HepG2 (cell line): ENCODE measurements at regions not wholly inside any gene's neighbourhood (a gene's known extent, or its start where the extent isn't known, plus 50 kb on each side); places are given as distances from the start of the nearest gene placed in this dataset.

Source experiments
- ATAC-seq: fragments of 200-7000 bp; cut with Tn5 transposase; 3 replicates; pipeline ENCODE4 v1.9.1; 2020; ENCODE audit warnings: mild to moderate bottlenecking, moderate library complexity
- BruUV-seq: library from RNA; stranded (reverse); fragments of 400-500 nt; replicated peaks from 2 replicates; lab custom pipeline; 2021; lab: Mats Ljungman, UMichigan
- CTCF ChIA-PET: fragments of 300-600 bp; formaldehyde crosslinking; extraction: SDS; loops from one replicate; lab custom pipeline; 2021; ENCODE audit warnings: low total read pairs, inconsistent platforms, low intra/inter-chr PET ratio; lab: Yijun Ruan, JAX
- POLR2A ChIA-PET: fragments of 350-600 bp; sonication (Branson Sonifier 250); formaldehyde crosslinking; loops from one replicate; lab custom pipeline; 2020; ENCODE audit warnings: antibody characterized with exemption, inconsistent platforms; lab: Yijun Ruan, JAX
- DNase-seq: peaks from one replicate; pipeline ENCODE4 v3.0.0-alpha.2; 2015; ENCODE audit warnings: low spot score
- FAIRE-seq: peaks from 3 replicates; lab custom pipeline; 2011; peaks lifted over from hg19 to GRCh38; lab: Jason Lieb, UNC
- H2AFZ ChIP-seq: one replicate; pipeline ENCODE4 v1.6.1; 2011; ENCODE audit warnings: low read length, inconsistent platforms
- H3K27ac ChIP-seq: fragments of 300-600 bp; 3 replicates; pipeline ENCODE4 v1.8.0; 2011; ENCODE audit warnings: mixed run types, mild to moderate bottlenecking, mixed read lengths, low read length, inconsistent platforms; ENCODE audit not compliant: insufficient read depth; ENCODE audit errors: extremely low read length
- H3K27me3 ChIP-seq, 2 experiments: fragments of 200-600 bp in 1 of 2; 2 replicates in 1 of 2; 3 replicates in 1 of 2; pipeline versions ENCODE4 v1.6.0 to v1.8.0; 2011; ENCODE audit warnings: low read length in 2 of 2, mild to moderate bottlenecking in 2 of 2, moderate library complexity in 2 of 2, inconsistent platforms in 1 of 2; ENCODE audit not compliant: insufficient read depth in 2 of 2, control insufficient read depth in 1 of 2
- H3K36me3 ChIP-seq, 2 experiments: fragments of 200-600 bp in 1 of 2; replicated peaks in 1 of 2; 2 replicates in 1 of 2; 3 replicates in 1 of 2; pipeline versions ENCODE4 v1.5.1 to v1.8.0; 2011; ENCODE audit warnings: low read length in 2 of 2, inconsistent platforms in 1 of 2; ENCODE audit not compliant: insufficient read depth in 2 of 2, control insufficient read depth in 1 of 2
- H3K4me1 ChIP-seq: 2 replicates; pipeline ENCODE4 v1.5.1; 2012; ENCODE audit warnings: low read length, inconsistent platforms; ENCODE audit not compliant: insufficient read depth
- H3K4me2 ChIP-seq: 2 replicates; pipeline ENCODE4 v1.6.0; 2011; ENCODE audit warnings: low read depth, low read length, inconsistent platforms
- H3K4me3 ChIP-seq, 3 experiments: fragments of 200-600 bp in 1 of 3; sonication (generic), shearing (Covaris generic) in 1 of 3; replicated peaks in 1 of 3; 2 replicates each; pipeline ENCODE4 v1.5.1; 2011 to 2016; ENCODE audit warnings: low read length in 3 of 3, inconsistent platforms in 2 of 3, low read depth in 2 of 3, mild to moderate bottlenecking in 2 of 3, control low read depth in 1 of 3, mixed read lengths in 1 of 3; ENCODE audit not compliant: insufficient read depth in 1 of 3
- H3K79me2 ChIP-seq: one replicate; pipeline ENCODE4 v1.6.1; 2011; ENCODE audit warnings: low read length, inconsistent platforms; ENCODE audit not compliant: insufficient read depth
- H3K9ac ChIP-seq: 2 replicates; pipeline ENCODE4 v1.6.0; 2011; ENCODE audit warnings: mild to moderate bottlenecking, low read depth, low read length, inconsistent platforms; ENCODE audit not compliant: insufficient read depth
- H3K9me3 ChIP-seq: 2 replicates; pipeline ENCODE4 v1.5.1; 2012; ENCODE audit warnings: mild to moderate bottlenecking, low read length
- H4K20me1 ChIP-seq: 2 replicates; pipeline ENCODE4 v1.6.0; 2011; ENCODE audit warnings: inconsistent platforms, mild to moderate bottlenecking, low read length, moderate library complexity; ENCODE audit not compliant: insufficient read depth
- RAD21 ChIP-seq: fragments of 450-650 bp; formaldehyde crosslinking; IDR thresholded peaks from 2 replicates; pipeline ENCODE4 v1.5.0; 2020; ENCODE audit warnings: mild to moderate bottlenecking
- SMARCC2 ChIP-seq: fragments of 450-650 bp; IDR thresholded peaks from 2 replicates; pipeline ENCODE4 v1.6.1; 2017; ENCODE audit warnings: antibody characterized with exemption, mild to moderate bottlenecking
- SMC3 ChIP-seq: IDR thresholded peaks from 2 replicates; pipeline ENCODE4 v1.6.1; 2011; ENCODE audit warnings: low read length, improper control_type of control experiment
- STAG1 ChIP-seq: sonication (generic); formaldehyde crosslinking; IDR thresholded peaks from 2 replicates; pipeline ENCODE4 v1.4.0; 2020; ENCODE audit warnings: missing genetic modification reagents
- STAT5B ChIP-seq: sonication (generic); formaldehyde crosslinking; IDR thresholded peaks from 2 replicates; pipeline ENCODE4 v1.4.0; 2020; ENCODE audit warnings: missing genetic modification reagents
- XRCC5 ChIP-seq: fragments of 200-400 bp; formaldehyde crosslinking; optimal IDR thresholded peaks from 2 replicates; pipeline ENCODE3; 2017; ENCODE audit warnings: mild to moderate bottlenecking, low read length
- ZNF703 ChIP-seq: sonication (generic); formaldehyde crosslinking; IDR thresholded peaks from 2 replicates; pipeline ENCODE4 v1.5.1; 2020; ENCODE audit warnings: missing genetic modification reagents, mild to moderate bottlenecking, moderate library complexity, borderline replicate concordance
- WGBS: methylation state at CpG from one replicate; pipeline ENCODE4 v1.1.6; 2017; ENCODE audit warnings: low lambda C conversion rate; 5-methylcytosine and 5-hydroxymethylcytosine counted together
- in situ Hi-C: cut with HindIII; loops from 2 replicates; pipeline ENCODE4 v1.10.0; 2017; ENCODE audit warnings: low pct_unique_long_range_greater_than_20kb; ENCODE audit not compliant: extremely low pct_ligation_motif_present
- intact Hi-C: fragments of 100-400 bp; cut with micrococcal nuclease; formaldehyde crosslinking; loops from one replicate; pipeline ENCODE4 v1.10.0; 2022; ENCODE audit not compliant: unreplicated experiment
- TF ChIP-seq, protein P1 (sequence below): sonication (generic); formaldehyde crosslinking; IDR thresholded peaks from 2 replicates; pipeline ENCODE4 v1.5.0; 2020; ENCODE audit warnings: mild to moderate bottlenecking, missing genetic modification reagents, moderate library complexity
- TF ChIP-seq, protein P2 (sequence below): fragments of 450-650 bp; IDR thresholded peaks from 2 replicates; pipeline ENCODE4 v1.6.1; 2016

DNA sequence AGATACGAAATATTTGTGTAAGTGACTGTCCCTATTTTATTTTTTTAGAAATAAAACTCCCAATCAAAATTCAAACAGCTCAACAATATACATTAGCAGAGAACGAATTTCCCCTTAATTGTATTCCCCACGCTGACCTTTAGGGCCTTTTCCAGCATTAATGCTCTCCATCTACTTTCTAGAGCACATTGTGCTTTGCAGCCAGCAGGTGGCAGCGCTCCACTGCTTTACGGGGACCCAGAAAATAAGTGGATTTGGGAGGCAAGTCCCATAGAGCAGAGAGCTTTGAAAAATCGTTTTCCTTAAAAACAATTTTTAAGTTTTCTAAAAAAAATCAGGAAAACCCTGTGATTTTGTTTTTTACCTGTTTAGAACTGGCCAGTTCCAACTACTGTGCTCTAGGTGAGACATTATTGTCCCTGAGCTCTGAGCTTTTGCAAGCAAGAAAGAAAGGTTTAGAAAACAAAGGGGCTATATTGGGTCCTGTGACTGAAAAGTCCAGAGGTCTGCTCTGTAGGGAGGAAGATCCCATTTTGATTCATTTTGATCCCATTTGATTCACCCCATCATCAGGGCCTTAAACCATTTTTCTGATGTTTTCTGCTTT lies 144.4 kb upstream of the ZNF644 start:
- TF ChIP-seq ZNF703 (no peak), XRCC5 (peak; percentile 74), STAT5B (CRISPR knock-in tag) (no peak), SMARCC2 (no peak), STAG1 (peak; percentile 79), SMC3 (peak; percentile 77), RAD21 (CRISPR knock-in tag) (peak; percentile 42; the same call in 1 of the 2 replicates)
- TF ChIP-seq, protein P1, sequence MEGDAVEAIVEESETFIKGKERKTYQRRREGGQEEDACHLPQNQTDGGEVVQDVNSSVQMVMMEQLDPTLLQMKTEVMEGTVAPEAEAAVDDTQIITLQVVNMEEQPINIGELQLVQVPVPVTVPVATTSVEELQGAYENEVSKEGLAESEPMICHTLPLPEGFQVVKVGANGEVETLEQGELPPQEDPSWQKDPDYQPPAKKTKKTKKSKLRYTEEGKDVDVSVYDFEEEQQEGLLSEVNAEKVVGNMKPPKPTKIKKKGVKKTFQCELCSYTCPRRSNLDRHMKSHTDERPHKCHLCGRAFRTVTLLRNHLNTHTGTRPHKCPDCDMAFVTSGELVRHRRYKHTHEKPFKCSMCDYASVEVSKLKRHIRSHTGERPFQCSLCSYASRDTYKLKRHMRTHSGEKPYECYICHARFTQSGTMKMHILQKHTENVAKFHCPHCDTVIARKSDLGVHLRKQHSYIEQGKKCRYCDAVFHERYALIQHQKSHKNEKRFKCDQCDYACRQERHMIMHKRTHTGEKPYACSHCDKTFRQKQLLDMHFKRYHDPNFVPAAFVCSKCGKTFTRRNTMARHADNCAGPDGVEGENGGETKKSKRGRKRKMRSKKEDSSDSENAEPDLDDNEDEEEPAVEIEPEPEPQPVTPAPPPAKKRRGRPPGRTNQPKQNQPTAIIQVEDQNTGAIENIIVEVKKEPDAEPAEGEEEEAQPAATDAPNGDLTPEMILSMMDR, result peak; percentile 77
- TF ChIP-seq, protein P2, sequence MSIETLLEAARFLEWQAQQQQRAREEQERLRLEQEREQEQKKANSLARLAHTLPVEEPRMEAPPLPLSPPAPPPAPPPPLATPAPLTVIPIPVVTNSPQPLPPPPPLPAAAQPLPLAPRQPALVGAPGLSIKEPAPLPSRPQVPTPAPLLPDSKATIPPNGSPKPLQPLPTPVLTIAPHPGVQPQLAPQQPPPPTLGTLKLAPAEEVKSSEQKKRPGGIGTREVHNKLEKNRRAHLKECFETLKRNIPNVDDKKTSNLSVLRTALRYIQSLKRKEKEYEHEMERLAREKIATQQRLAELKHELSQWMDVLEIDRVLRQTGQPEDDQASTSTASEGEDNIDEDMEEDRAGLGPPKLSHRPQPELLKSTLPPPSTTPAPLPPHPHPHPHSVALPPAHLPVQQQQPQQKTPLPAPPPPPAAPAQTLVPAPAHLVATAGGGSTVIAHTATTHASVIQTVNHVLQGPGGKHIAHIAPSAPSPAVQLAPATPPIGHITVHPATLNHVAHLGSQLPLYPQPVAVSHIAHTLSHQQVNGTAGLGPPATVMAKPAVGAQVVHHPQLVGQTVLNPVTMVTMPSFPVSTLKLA, result peak; percentile 61
- intact Hi-C loops (loop anchor here (1.0 to 10.0 kb wide), 4 partner anchors 112 to 1119 kb away; no protein-coding TSS in a partner anchor), in situ Hi-C loops (loop anchor here (10.0 to 25.0 kb wide), 2 partner anchors 441 to 1054 kb away; no protein-coding TSS in a partner anchor)
- FAIRE-seq, result peak; percentile 77
- 1% methylated on average over 6 of the region's 6 CpGs for WGBS
- POLR2A ChIA-PET, result no interaction called here
- Histone ChIP-seq H3K36me3 (no peaks in the 10 kb centered on the region), H3K27me3 (peaks cover 1 to 5% of the 10 kb centered on the region in 2 experiments; a peak in 2 of 5 replicates), H2AFZ (no peak overlapping the region), H3K4me3 (no peak overlapping the region), H4K20me1 (no peaks in the 10 kb centered on the region), H3K4me1 (no peaks in the 10 kb centered on the region), H3K27ac (no peak overlapping the region), H3K9ac (no peak overlapping the region), H3K79me2 (no peaks in the 10 kb centered on the region), H3K9me3 (no peaks in the 10 kb centered on the region), H3K4me2 (no peak overlapping the region)
- DNase-seq, result peak; percentile 56
- CTCF ChIA-PET, result interaction anchor here (1.0 to 1.6 kb wide), 3 partner anchors 112 to 1120 kb away, joined by 4 to 16 read pairs (median 4); no protein-coding TSS in a partner anchor
- BruUV-seq, result no TSS peak
- ATAC-seq, result peak; percentile 84
